HG03066 (cell line): ENCODE measurements at regions not wholly inside any gene's neighbourhood (a gene's known extent, or its start where the extent isn't known, plus 50 kb on each side); places are given as distances from the start of the nearest gene placed in this dataset.

Experiments
- ATAC-seq: cut with Tn5 transposase; IDR thresholded peaks from one replicate; pipeline ENCODE4 v1.9.1; 2021; ENCODE audit warnings: low read depth; ENCODE audit not compliant: unreplicated experiment

DNA sequence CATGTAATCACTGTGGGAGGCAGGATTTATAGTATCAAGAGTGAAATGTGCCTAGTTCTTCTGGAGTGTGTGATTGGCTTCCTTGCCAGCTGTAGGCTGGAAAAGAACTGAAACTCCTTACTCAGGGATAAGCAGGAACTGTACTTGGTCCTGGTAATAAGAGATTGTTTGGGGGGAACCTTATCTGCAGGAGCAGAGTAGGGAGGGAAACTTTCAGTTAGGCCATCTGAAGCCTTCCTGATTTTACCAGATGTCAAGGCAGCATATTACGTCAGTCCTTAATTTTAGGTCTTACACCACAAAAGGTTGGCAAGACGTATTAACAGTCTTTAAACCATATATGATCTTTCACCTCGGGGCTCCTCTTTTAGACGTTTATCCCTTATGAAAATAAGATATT, 231.5 kb upstream of the FMR1 start:
- ATAC-seq = no peak

- ATAC-seq = no peak
These were observed 218.2 kb upstream of the FMR1 start for GRCh38 chrX:147693511-147693910.

DNA sequence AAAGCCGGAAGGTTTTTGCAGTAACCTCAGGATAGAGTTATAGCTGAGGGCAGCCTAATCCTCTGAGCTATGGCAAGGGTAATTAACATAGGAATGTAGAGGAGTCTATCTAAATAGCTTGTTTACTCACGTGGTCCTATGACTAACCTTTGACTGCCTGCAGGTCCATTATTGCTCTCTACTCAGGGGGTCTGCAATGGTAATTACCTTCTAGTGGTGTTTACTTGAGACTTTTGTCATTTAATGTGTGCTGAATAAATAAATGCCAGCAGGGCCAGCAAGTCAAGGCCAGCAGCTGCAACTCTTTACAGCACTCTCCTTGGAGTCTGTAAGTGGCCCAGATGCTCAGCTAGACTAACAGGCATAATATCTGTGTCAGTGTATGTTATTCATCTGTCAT, 212.7 kb upstream of the FMR1 start:
- ATAC-seq = no peak

DNA sequence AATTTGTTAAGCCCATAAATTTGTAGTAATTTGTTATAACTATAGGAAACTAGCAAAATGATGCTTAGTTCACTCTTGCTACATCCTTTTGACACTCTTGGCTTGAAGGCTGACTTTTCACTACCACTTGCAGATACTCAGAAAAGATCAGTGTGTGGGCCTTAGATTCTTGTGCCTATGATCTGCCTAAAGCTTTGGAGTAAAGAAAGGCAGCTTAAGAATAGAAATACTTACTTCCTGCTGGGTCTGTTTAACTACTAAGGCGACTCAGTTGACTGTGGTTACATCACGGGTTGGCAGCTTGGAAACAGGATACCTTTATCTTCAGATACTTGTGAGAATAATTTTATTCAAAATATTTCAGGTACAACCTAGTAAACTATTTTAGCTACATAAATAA, 201.4 kb upstream of the FMR1 start:
- no peak for ATAC-seq

GRCh38 chrX:147733369-147733768, 178.3 kb upstream of the FMR1 start:
- ATAC-seq = no peak

DNA sequence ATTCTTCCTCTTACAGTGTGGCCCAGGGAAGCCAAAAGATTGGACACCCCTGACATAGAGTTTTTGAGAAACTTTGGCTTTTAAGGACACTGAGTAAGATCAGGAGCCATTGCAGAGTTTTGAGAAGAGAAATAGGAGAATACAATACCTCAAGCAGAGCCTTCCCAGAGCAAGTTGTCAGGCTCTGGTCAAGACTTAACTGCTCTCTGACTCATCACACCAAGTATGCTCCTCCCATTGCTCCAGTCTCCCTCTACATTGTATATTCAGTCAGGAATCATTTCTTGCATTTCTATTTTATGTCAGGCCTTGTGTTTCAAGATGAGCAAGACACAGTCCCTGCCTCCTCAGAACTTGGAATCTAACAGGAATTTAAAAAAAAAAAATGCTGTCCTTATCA, 176.4 kb upstream of the FMR1 start:
- ATAC-seq = no peak

GRCh38 chrX:147736045-147736444, 175.7 kb upstream of the FMR1 start:
- ATAC-seq = no peak

- ATAC-seq = no peak
These were observed 174.0 kb upstream of the FMR1 start for GRCh38 chrX:147737690-147738089.

DNA sequence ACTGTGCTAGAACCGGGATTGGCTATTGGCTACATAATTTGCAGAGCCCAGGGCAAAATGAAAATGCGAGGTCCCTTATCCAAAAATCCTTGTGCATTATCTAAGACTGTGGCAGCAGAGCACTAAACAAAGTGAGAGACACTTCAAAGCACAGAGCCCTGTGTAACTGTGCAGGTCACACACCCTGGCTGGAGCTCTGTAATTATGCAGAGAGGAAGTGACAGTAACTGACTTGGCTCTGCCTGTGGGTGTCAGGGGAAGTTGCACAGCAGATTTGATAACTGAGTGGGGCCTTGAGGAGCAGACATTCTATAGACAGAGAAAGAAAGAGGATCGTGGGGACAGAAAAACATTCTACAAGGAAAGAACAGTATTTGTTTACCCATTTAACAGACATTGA, 173.5 kb upstream of the FMR1 start:
- no peak for ATAC-seq

- ATAC-seq = no peak
These were observed 172.5 kb upstream of the FMR1 start for GRCh38 chrX:147739196-147739595.

- no peak for ATAC-seq
These were observed 169.9 kb upstream of the FMR1 start for GRCh38 chrX:147741776-147742175.

DNA sequence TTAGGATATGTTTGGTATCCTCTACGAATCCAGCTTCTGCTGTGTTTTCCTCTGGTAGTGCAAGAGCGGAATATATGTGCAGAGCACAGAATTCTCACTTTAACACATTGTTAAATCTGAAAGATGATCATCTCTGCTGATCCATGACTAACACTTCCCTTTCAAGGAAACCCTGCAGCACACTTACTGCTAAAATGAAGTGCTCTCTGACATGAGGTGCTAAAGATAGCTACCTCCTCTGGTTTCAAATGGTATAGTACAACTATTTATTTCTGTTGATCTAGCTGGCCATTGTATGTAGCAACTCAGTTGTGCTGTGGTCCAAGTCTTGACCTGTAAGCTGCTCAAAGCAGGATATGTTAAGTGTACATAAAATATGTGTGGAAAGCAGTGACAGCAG, 162.4 kb upstream of the FMR1 start:
- ATAC-seq = no peak

- no peak for ATAC-seq
These were observed 154.0 kb upstream of the FMR1 start for GRCh38 chrX:147757750-147758149.

- ATAC-seq = no peak
These were observed 148.6 kb upstream of the FMR1 start for GRCh38 chrX:147763131-147763530.

DNA sequence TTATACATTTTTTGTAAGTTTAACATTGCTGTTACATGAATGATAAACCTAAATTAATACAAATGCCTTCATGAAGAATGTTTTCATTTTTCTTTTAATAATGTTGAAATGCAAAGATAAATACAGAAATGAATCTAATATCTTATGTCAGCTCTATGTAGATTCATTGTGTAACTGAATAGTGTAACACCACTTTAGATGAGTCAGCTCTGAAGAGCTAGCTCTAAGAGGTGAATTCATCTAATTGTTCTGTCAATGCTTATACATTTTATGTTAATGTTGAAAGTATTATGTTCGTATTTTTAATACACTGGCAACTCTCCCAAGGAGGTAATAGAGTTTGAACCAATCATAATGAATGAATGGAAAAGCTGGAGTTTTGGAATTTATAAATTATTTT, 146.9 kb upstream of the FMR1 start:
- ATAC-seq = no peak

GRCh38 chrX:147770858-147771257, 140.9 kb upstream of the FMR1 start:
- ATAC-seq = no peak

- no peak for ATAC-seq
These were observed 134.7 kb upstream of the FMR1 start for GRCh38 chrX:147776988-147777387.

GRCh38 chrX:147779173-147779572, 132.5 kb upstream of the FMR1 start:
- no peak for ATAC-seq

GRCh38 chrX:147781844-147782243, 129.9 kb upstream of the FMR1 start:
- no peak for ATAC-seq

GRCh38 chrX:147788641-147789350, 122.9 kb upstream of the FMR1 start:
- no peak for ATAC-seq

GRCh38 chrX:147800663-147801062, 111.1 kb upstream of the FMR1 start:
- no peak for ATAC-seq

- ATAC-seq = no peak
These were observed 107.8 kb upstream of the FMR1 start for GRCh38 chrX:147803948-147804347.

- ATAC-seq = no peak
These were observed 99.9 kb upstream of the FMR1 start for GRCh38 chrX:147811803-147812202.
